Stimulated activated naive CD8-positive, alpha-beta T cell treated with anti-CD3 and anti-CD28 coated beads, Interleukin-15, amount 100 ng/mL, for 72 hours (primary cell): ENCODE measurements at regions not wholly inside any gene's neighbourhood (a gene's known extent, or its start where the extent isn't known, plus 50 kb on each side); places are given as distances from the start of the nearest gene placed in this dataset.
"Not testable (repeated sequence)": the region's sequence is repeated elsewhere in the genome, so short reads cannot be mapped to it uniquely, and the experiment has no call there.

Experiments
- ATAC-seq: fragments of 150-1000 bp; cut with Tn5 transposase; 2 replicates; pipeline ENCODE4 v1.10.0; 2021; ENCODE audit warnings: mild to moderate bottlenecking, moderate library complexity
- DNase-seq, 2 donors: peaks; one replicate each; pipeline ENCODE4 v3.0.0; 2021 to 2022
- H3K27ac Mint-ChIP-seq, 2 donors: one replicate each; pipeline ENCODE4 v1.8.0; 2022; ENCODE audit warnings: mild to moderate bottlenecking in 2 of 2, mixed read lengths in 2 of 2, moderate library complexity in 2 of 2
- H3K27me3 Mint-ChIP-seq: one replicate; pipeline ENCODE4 v1.8.0; 2022; ENCODE audit warnings: mixed read lengths
- H3K4me1 Mint-ChIP-seq: one replicate; pipeline ENCODE4 v1.8.0; 2022; ENCODE audit warnings: mild to moderate bottlenecking, mixed read lengths
- H3K4me3 Mint-ChIP-seq, 2 donors: one replicate each; pipeline ENCODE4 v1.8.0; 2022; ENCODE audit warnings: mild to moderate bottlenecking in 2 of 2, mixed read lengths in 2 of 2, moderate library complexity in 1 of 2
- H3K9me3 Mint-ChIP-seq, 2 donors: one replicate each; pipeline ENCODE4 v1.8.0; 2022; ENCODE audit warnings: mixed read lengths in 2 of 2

DNA sequence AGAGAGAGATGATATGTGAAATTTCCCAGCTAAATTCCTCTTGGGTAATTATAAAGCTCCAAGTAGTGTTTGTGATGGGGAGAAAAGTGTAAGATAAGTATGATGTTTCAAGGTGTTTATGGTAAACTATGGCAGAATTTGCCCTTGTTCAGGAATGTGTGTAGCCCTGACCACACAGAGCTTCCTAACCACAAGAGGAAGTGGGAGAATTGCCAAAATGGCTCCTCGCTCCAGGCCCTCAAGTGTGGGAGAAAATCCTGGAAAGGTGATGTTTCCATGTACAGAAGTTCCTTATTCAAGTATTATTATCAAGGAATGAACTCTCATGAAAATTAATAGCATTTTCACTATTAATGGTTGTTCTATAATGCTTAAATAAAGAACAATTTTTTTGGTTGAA lies 878.3 kb downstream of the TDRD15 start:
- Mint-ChIP-seq H3K4me1 (no peaks in the 10 kb centered on the region), H3K27ac (no peak overlapping the region), H3K9me3 (peaks cover 7 to 23% of the 10 kb centered on the region in 2 donors), H3K27me3 (no peaks in the 10 kb centered on the region), H3K4me3 (no peak overlapping the region)
- ATAC-seq (no peak), DNase-seq (no peak)

DNA sequence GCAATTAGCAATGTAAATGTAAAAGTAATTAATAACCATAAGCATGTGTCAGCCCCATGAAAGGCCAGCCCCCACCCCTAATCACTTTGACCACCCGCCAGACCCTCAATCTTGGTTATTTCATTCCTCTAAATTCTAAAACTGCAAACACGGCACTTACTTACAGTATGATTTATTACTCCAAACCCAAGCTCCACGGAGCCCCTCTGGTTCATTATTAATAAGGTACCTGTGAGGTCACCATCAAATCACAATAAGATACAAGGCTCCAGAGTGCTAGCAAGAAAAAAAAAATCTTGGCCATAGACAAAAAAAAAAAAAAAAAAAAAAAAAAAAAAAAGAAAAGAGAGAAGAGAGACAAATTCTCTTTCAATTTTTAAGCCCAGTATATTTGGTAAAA lies 879.5 kb downstream of the TDRD15 start:
- DNase-seq (no peak), ATAC-seq (no peak)
- Mint-ChIP-seq H3K9me3 (peaks cover 7 to 16% of the 10 kb centered on the region in 2 donors), H3K27me3 (no peaks in the 10 kb centered on the region), H3K4me3 (no peak overlapping the region), H3K4me1 (no peaks in the 10 kb centered on the region), H3K27ac (no peak overlapping the region)

DNA sequence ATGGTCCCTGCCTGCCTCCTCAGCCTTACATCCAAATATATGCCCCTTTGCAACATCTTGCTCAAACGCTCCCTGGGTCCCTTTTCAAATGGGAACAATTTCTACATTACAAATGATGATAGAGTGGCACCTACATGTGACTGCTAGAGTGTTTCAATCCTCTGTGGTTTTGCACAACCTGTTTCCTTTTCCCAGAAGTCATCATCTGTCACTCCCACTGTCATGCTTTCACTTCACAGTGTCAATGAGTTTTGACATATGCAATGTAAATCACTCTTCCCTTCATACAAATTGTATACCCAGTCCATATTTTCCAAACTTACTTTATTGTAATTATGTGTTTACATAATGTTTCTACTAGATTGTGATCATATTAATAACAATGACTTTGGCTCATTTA lies 887.3 kb downstream of the TDRD15 start:
- Mint-ChIP-seq H3K4me1 (no peaks in the 10 kb centered on the region), H3K4me3 (no peak overlapping the region), H3K9me3 (peaks cover 0 to 23% of the 10 kb centered on the region in 2 donors), H3K27ac (no peak overlapping the region), H3K27me3 (no peaks in the 10 kb centered on the region)
- no peak for ATAC-seq
- DNase-seq = no peak

DNA sequence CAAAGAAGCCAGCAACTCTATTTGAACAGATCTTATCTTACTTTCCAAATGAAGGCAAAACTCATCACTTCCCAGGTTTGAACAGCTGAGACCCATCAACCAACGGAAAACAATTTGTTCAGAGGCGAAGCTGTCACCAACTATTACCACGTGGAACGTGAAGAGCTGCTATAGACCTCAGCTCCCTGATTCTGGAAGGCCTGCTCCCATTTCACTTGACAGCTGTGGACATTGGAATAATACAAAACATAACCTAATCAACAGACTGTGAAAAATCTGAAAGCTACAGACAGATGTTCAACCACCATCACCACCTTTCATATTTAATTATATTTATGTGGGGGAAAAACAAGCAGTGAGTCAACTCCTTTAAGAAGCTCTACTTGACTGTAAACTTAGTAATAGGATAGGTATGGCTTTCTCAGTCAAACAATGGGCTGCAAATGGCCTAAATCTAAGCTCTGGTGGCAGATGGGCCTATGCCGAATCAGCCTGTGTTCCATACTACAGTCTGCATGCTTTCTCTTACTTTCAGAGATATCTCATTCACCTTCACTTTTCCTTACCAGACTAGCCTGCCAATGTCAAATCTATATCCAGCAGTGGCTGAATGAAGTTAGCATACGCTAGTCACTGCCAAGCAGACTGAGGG lies 896.4 kb downstream of the TDRD15 start:
- Mint-ChIP-seq H3K4me1 (no peaks in the 10 kb centered on the region), H3K27ac (no peak overlapping the region), H3K27me3 (no peaks in the 10 kb centered on the region), H3K4me3 (no peak overlapping the region), H3K9me3 (peaks cover 0 to 4% of the 10 kb centered on the region in 2 donors)
- ATAC-seq = no peak
- DNase-seq = no peak

DNA sequence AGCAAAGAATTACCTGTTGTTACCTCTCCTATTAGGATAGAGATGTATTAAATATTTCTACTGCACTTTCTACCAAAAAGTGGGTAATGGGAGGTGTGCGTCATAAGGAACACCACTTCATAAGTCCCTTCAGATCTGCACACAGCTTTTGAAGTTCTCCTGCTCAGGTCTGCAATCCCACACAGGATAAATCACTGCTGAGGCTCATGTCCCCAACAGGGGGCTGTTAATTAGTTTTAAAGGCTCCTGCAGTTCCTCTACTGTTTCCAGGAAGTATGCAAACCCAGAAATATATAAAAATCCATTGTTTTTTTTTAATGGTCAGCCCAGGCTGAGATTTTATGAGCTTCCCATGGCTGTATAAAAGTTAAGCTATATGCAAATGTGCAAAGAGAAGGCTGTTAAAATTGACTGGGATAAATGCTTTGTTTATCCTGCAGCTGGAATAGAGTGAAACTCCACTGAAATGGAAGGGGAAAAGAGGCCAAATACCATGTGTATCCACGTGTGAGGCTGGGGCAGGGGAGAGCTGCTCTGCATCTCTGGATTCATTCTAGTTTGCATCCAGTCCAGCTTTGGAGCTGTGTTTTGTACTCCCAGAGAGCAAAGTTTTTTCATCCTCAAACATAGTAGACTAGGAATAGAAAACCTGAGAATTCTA lies 903.7 kb downstream of the TDRD15 start:
- no peak overlapping the region for H3K27ac Mint-ChIP-seq
- no peaks in the 10 kb centered on the region for H3K9me3 Mint-ChIP-seq
- ATAC-seq = no peak
- no peaks in the 10 kb centered on the region for H3K4me1 Mint-ChIP-seq
- DNase-seq = no peak
- H3K27me3 Mint-ChIP-seq = no peaks in the 10 kb centered on the region
- no peak overlapping the region for H3K4me3 Mint-ChIP-seq

DNA sequence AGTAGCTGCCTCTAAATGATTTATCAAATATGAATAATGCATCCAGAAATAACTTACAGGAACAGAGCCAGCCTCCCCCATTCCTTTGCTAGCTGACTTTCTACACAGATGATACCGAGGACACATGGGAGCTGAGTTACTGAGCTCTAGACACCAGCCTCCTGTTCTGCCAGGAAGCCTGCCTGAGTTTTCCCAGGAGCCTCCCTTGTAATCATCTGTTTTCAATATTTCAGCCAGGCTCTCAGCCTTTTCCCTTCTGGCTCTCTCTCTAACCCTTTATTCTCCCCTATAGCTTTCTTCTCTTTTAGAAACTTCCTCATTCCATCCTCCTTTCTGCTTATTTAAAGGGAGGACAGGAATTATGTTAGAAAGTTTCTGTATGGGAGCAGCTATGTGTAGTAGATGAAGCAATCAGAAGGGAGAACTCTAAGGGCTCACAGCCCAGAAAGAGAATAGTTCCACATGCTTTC lies 911.6 kb downstream of the TDRD15 start:
- no peak overlapping the region for H3K4me3 Mint-ChIP-seq
- H3K27ac Mint-ChIP-seq = no peak overlapping the region
- ATAC-seq (no peak), DNase-seq (no peak)
- H3K27me3 Mint-ChIP-seq = no peaks in the 10 kb centered on the region
- H3K9me3 Mint-ChIP-seq = peaks cover 12 to 20% of the 10 kb centered on the region in 2 donors
- no peaks in the 10 kb centered on the region for H3K4me1 Mint-ChIP-seq

DNA sequence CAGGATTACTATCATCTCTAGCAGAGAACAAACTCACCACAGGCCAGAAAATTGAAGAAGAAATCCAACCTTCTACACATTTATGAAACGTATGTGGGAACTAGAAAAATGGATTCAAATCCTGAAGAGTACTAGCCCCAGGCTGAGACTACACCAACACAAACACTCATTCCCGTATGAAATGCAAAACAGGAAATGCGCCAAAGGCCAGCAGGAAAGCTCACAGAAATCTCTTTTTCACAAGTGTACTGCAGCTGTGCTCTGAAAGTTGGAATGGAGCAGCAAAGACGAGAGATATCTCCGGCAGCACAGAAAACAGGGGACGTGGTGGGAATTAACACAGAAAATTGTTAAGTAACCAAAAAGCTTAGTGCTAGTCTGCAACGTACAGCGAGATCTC lies 913.5 kb downstream of the TDRD15 start:
- Mint-ChIP-seq H3K27me3 (no peaks in the 10 kb centered on the region), H3K9me3 (peaks cover 15 to 23% of the 10 kb centered on the region in 2 donors), H3K27ac (no peak overlapping the region)

DNA sequence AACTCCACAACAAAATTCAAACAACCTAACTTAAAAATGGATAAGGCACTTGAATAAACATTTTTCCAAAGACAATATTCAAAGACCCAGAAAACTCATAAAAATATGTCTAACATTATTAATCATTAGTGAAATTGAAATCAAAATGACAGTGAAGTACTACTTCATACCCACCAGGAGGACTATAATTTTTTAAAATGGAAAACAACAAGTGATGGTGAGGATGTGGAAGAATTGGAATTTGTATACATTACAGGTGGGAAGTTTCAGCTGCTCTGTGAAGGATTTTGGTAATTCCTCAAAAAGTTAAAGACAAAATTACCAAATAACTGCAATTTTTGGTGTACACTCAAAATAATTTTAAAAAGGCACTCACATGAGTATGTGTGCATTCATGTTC lies 920.0 kb downstream of the TDRD15 start:
- Mint-ChIP-seq H3K27ac (no peak overlapping the region), H3K4me1 (no peaks in the 10 kb centered on the region), H3K9me3 (peaks cover 13 to 16% of the 10 kb centered on the region in 2 donors), H3K4me3 (no peak overlapping the region), H3K27me3 (no peaks in the 10 kb centered on the region)
- ATAC-seq = no peak
- DNase-seq = no peak

More for the DNA sequence above, 913.5 kb downstream of the TDRD15 start:
- Mint-ChIP-seq H3K4me3 (no peak overlapping the region), H3K4me1 (no peaks in the 10 kb centered on the region)
- no peak for DNase-seq
- no peak for ATAC-seq

DNA sequence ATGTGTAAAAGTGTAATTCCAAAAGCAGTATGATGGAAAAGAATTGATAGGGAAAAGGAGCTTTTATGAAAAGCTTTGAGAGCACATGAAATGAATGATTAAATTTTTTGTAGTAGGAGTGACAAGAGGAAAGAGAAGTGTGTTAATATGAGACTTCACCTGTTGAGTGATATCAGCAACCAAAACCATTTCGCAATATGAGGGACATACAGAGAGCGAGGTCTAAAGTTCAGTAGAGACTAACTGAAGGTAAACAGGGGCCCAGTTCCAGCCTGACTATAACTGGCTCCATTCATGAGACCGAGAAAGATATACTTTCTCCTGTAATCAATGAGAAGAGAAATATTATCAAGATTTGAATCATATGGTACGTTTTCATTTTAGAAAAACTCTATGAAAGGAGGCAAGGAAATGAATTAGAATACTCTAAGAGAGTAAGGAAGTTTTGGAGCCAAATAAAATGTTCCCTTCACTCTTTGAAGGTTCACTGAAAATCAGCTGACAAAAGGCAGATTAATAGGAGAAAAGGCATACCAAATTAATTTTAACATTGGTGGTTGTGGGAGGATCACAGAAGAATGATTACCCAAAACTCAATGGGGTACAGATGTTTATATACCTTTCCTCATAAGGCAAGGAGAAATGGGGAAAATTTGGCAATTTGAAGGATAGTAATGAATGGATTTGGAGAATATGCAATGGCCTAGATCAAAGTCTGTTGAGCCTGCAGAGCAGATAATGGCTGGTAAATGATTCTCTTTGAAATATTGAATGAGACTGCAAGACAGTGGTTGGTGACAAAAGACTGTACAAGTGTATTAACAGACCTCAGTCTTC lies 932.2 kb downstream of the TDRD15 start:
- H3K9me3 Mint-ChIP-seq = peaks cover 14% of the 10 kb centered on the region in 2 donors
- H3K27ac Mint-ChIP-seq = no peak overlapping the region
- DNase-seq (no peak), ATAC-seq (no peak)
- no peaks in the 10 kb centered on the region for H3K4me1 Mint-ChIP-seq
- H3K4me3 Mint-ChIP-seq = no peak overlapping the region
- H3K27me3 Mint-ChIP-seq = no peaks in the 10 kb centered on the region

DNA sequence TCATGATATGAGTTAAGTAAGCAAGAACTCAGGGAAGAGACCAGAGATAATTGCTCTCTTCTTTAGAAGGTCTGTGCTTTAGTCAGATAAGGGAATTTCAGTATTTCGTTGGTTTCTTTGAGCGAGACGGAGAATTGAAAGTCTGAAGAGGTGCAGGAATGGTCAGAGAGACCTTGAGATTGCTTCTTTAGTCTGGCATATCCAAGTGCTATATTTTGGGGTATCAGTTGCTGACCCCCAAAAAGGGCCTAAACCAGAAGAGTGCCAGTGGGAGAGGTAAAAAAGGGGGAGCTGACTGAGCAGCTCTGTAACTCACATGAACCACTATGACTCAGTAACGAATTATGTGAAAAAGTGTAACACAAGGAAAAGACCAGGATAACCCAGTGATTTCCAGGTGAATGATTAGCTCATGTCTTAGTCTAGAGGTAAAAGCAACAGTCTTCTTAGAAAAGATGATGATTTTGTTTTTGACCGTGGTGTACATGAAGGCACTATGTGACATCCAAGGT lies 932.9 kb downstream of the TDRD15 start:
- no peak for ATAC-seq
- Mint-ChIP-seq H3K27me3 (no peaks in the 10 kb centered on the region), H3K27ac (no peak overlapping the region), H3K4me1 (no peaks in the 10 kb centered on the region), H3K9me3 (peaks cover 8 to 10% of the 10 kb centered on the region in 2 donors), H3K4me3 (no peak overlapping the region)
- no peak for DNase-seq

DNA sequence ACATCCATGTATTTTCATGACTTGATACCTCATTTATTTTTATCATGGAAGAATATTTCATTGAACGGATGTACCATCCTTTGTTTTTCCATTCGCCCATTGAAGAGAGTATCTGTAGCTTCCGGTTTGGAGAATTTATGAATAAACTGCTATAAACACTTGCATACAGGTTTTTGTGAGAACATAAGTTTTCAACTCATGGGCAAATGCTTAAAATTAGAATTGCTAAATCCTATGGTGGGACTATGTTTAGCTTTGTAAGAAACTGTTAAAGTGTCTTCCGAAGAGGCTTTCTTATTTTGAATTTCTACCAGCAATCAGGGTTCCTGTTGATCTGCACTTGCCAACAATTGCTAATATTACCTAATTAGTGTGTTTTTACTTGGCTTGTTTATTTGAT lies 938.9 kb downstream of the TDRD15 start:
- Mint-ChIP-seq H3K4me3 (no peak overlapping the region), H3K4me1 (no peaks in the 10 kb centered on the region), H3K9me3 (peaks cover 0 to 6% of the 10 kb centered on the region in 2 donors), H3K27me3 (no peaks in the 10 kb centered on the region), H3K27ac (no peak overlapping the region)
- ATAC-seq (no peak), DNase-seq (no peak)

DNA sequence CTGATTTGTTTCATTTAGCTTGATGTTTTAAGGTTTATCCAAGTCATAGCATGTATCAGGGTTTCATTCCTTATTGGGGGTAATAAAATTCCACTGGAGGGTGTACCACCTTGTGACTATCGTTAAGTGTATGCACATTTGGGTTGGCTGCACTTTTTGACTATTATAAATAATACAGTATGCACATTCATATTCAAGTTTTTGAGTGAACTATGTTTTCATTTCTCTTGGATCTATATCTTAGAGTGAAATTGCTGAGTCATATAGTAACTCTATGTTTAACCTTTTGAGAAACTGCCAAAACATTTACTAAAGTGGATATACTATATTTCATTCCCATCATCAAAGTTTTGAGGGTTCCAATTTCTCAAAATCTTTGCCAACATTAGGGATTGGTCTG lies 952.7 kb downstream of the TDRD15 start:
- no peaks in the 10 kb centered on the region for H3K27me3 Mint-ChIP-seq
- H3K27ac Mint-ChIP-seq = no peak overlapping the region
- no peak for DNase-seq
- ATAC-seq = no peak
- no peak overlapping the region for H3K4me3 Mint-ChIP-seq
- H3K4me1 Mint-ChIP-seq = no peaks in the 10 kb centered on the region
- peaks cover 4 to 18% of the 10 kb centered on the region in 2 donors for H3K9me3 Mint-ChIP-seq

DNA sequence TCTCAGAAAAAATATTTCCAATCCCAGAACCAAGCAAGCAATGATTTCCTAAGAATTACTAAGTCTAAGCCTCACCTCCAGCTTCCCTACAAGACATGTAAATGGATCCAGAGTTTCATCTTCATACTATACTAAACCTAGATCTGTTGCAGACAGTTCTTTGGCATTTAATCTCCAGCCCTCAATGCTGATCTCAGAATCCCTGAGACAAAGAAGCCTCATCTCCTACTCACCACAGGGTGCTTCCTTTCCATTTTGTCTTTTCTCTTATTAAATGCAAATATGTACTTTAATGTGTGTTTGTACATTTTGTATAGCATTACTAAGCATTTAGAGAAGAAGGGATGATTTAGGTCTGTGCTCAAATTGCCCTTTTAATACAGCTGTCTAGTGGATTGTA lies 954.9 kb downstream of the TDRD15 start:
- Mint-ChIP-seq H3K27ac (no peak overlapping the region), H3K9me3 (peaks cover 4 to 6% of the 10 kb centered on the region in 2 donors), H3K4me3 (no peak overlapping the region), H3K27me3 (no peaks in the 10 kb centered on the region), H3K4me1 (no peaks in the 10 kb centered on the region)
- no peak for ATAC-seq
- DNase-seq = no peak

DNA sequence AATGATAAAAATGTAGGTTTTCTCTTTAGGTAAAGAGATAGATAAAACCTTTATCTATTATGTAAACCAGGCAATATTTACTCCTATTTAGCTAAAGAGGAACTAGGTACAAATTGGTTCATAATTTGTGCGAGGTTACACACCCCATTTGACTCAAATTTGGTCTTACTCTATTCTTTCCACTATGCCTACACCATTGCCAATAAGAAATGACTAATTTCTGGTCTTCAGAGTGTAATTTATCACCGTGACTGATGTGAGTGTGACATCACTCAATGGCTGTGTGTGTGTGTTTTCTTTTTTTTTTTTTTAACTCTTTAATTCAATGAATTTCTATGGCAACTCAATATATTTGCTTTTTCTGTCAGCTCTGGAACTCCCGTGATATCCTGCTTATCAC lies 955.8 kb downstream of the TDRD15 start:
- DNase-seq (no peak), ATAC-seq (no peak)
- no peaks in the 10 kb centered on the region for H3K9me3 Mint-ChIP-seq
- H3K4me1 Mint-ChIP-seq = no peaks in the 10 kb centered on the region
- H3K4me3 Mint-ChIP-seq = no peak overlapping the region
- no peaks in the 10 kb centered on the region for H3K27me3 Mint-ChIP-seq
- H3K27ac Mint-ChIP-seq = no peak overlapping the region

DNA sequence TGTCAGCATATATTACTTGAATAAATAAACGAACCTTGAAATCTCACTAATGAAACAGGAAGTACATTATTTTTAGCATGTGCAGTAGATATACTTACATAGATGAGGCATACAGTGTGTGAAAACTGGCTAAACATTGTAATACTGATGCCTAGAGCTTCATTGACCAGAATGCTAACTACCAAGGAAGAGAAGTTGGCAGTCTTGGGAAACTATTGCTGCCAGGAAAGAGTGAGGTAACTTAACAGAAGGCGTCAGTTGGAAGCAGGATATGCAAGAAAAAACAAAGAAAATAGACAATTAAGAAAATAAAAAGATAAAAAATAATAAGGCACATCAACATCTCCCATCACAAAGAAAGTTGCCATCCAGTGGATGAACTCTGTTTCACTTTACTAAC lies 963.0 kb downstream of the TDRD15 start:
- Mint-ChIP-seq H3K27me3 (no peaks in the 10 kb centered on the region), H3K9me3 (peaks cover 2 to 10% of the 10 kb centered on the region in 2 donors)
- ATAC-seq = no peak

DNA sequence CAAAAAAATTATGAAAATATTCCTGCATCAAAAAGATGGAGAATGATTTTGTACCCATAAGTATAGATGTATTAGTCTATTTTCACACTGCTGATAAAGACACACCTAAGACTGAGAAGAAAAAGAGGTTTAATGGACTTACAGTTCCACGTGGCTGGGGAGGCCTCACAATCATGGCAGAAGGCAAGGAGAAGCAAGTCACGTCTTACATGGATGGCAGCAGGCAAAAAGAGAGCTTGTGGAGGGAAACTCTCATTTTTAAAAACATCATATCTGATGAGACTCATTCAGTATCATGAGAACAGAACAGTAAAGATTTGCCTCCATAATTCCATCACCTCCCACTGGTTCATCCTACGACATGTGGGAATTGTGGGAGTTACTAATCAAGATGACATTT lies 979.8 kb downstream of the TDRD15 start:
- not testable (repeated sequence) for H3K27me3 Mint-ChIP-seq, ATAC-seq, DNase-seq, H3K4me3 Mint-ChIP-seq, H3K4me1 Mint-ChIP-seq, H3K27ac Mint-ChIP-seq
- H3K9me3 Mint-ChIP-seq = peaks cover 6 to 15% of the 10 kb centered on the region in 2 donors

More for the DNA sequence above, 963.0 kb downstream of the TDRD15 start:
- Mint-ChIP-seq H3K4me3 (no peak overlapping the region), H3K4me1 (no peaks in the 10 kb centered on the region), H3K27ac (no peak overlapping the region)
- no peak for DNase-seq
